ENCODE measurements at regions not wholly inside any gene's neighbourhood (a gene's known extent, or its start where the extent isn't known, plus 50 kb on each side); places are given as distances from the start of the nearest gene placed in this dataset.

GRCh38 chr4:14878681-14879080, 123.6 kb upstream of the CPEB2 start:
- no peaks in the 10 kb centered on the region for H3K27me3 Mint-ChIP-seq (ENCODE audit: insufficient read depth)
- H3K27ac Mint-ChIP-seq = no peak overlapping the region
- peaks cover 16% of the 10 kb centered on the region for H3K9me3 Mint-ChIP-seq
- peaks cover 29% of the 10 kb centered on the region for H3K4me1 Mint-ChIP-seq (ENCODE audit: low read depth)
- no peak for DNase-seq (ENCODE audit: low spot score)
- intact Hi-C loops (cut with micrococcal nuclease) = loop anchor here (5.0 kb wide), 1 partner anchor 124 kb away; the partner anchor contains the start of gene CPEB2
- no peak overlapping the region for H3K4me3 Mint-ChIP-seq
- H3K36me3 Mint-ChIP-seq (ENCODE audit: low read depth) = peaks cover 3% of the 10 kb centered on the region

- no peak for DNase-seq (ENCODE audit: low spot score)
- peaks cover 28% of the 10 kb centered on the region for H3K4me1 Mint-ChIP-seq (ENCODE audit: low read depth)
- intact Hi-C loops (cut with micrococcal nuclease) = loop anchor here (5.0 kb wide), 1 partner anchor 123 kb away; the partner anchor contains the start of gene CPEB2
- H3K4me3 Mint-ChIP-seq = no peak overlapping the region
- peaks cover 3% of the 10 kb centered on the region for H3K36me3 Mint-ChIP-seq (ENCODE audit: low read depth)
- peaks cover 3% of the 10 kb centered on the region for H3K27me3 Mint-ChIP-seq (ENCODE audit: insufficient read depth)
- peaks cover 16% of the 10 kb centered on the region for H3K9me3 Mint-ChIP-seq
- no peak overlapping the region for H3K27ac Mint-ChIP-seq
Observed at GRCh38 chr4:14879683-14880082, 122.6 kb upstream of the CPEB2 start.

GRCh38 chr4:14880805-14881204, 121.5 kb upstream of the CPEB2 start:
- Mint-ChIP-seq H3K27ac (no peak overlapping the region), H3K27me3 (ENCODE audit: insufficient read depth) (peaks cover 3% of the 10 kb centered on the region), H3K36me3 (ENCODE audit: low read depth) (peaks cover 2% of the 10 kb centered on the region), H3K4me3 (no peak overlapping the region), H3K4me1 (ENCODE audit: low read depth) (peaks cover 17% of the 10 kb centered on the region), H3K9me3 (peaks cover 12% of the 10 kb centered on the region)
- no peak for DNase-seq (ENCODE audit: low spot score)
- intact Hi-C loops (cut with micrococcal nuclease) = no loop called here

- Mint-ChIP-seq H3K36me3 (ENCODE audit: low read depth) (no peaks in the 10 kb centered on the region), H3K27me3 (ENCODE audit: insufficient read depth) (peaks cover 5% of the 10 kb centered on the region), H3K9me3 (no peaks in the 10 kb centered on the region), H3K27ac (no peak overlapping the region), H3K4me3 (no peak overlapping the region), H3K4me1 (ENCODE audit: low read depth) (no peaks in the 10 kb centered on the region)
- intact Hi-C loops (cut with micrococcal nuclease) = no loop called here
- no peak for DNase-seq (ENCODE audit: low spot score)
Observed at GRCh38 chr4:14883166-14883565, 119.1 kb upstream of the CPEB2 start.

GRCh38 chr4:14883661-14884060, 118.6 kb upstream of the CPEB2 start:
- intact Hi-C loops (cut with micrococcal nuclease) = no loop called here
- no peaks in the 10 kb centered on the region for H3K4me1 Mint-ChIP-seq (ENCODE audit: low read depth)

GRCh38 chr4:14887842-14888433, 114.3 kb upstream of the CPEB2 start:
- intact Hi-C loops (cut with micrococcal nuclease) = no loop called here

More at GRCh38 chr4:14883661-14884060, 118.6 kb upstream of the CPEB2 start:
- H3K9me3 Mint-ChIP-seq = no peaks in the 10 kb centered on the region
- no peaks in the 10 kb centered on the region for H3K36me3 Mint-ChIP-seq (ENCODE audit: low read depth)
- no peak overlapping the region for H3K4me3 Mint-ChIP-seq
- peaks cover 5% of the 10 kb centered on the region for H3K27me3 Mint-ChIP-seq (ENCODE audit: insufficient read depth)
- H3K27ac Mint-ChIP-seq = no peak overlapping the region
- DNase-seq (ENCODE audit: low spot score) = no peak

GRCh38 chr4:14888790-14889572, 113.3 kb upstream of the CPEB2 start:
- H3K27me3 Mint-ChIP-seq (ENCODE audit: insufficient read depth) = peaks cover 5% of the 10 kb centered on the region
- no peaks in the 10 kb centered on the region for H3K36me3 Mint-ChIP-seq (ENCODE audit: low read depth)
- H3K27ac Mint-ChIP-seq = no peak overlapping the region
- intact Hi-C loops (cut with micrococcal nuclease) = no loop called here
- no peaks in the 10 kb centered on the region for H3K4me1 Mint-ChIP-seq (ENCODE audit: low read depth)
- H3K9me3 Mint-ChIP-seq = no peaks in the 10 kb centered on the region
- H3K4me3 Mint-ChIP-seq = no peak overlapping the region
- no peak for DNase-seq (ENCODE audit: low spot score)

More at GRCh38 chr4:14887842-14888433, 114.3 kb upstream of the CPEB2 start:
- Mint-ChIP-seq H3K4me3 (no peak overlapping the region), H3K36me3 (ENCODE audit: low read depth) (no peaks in the 10 kb centered on the region), H3K27ac (no peak overlapping the region), H3K27me3 (ENCODE audit: insufficient read depth) (peaks cover 5% of the 10 kb centered on the region), H3K9me3 (no peaks in the 10 kb centered on the region), H3K4me1 (ENCODE audit: low read depth) (no peaks in the 10 kb centered on the region)
- no peak for DNase-seq (ENCODE audit: low spot score)

GRCh38 chr4:14892563-14892962, 109.7 kb upstream of the CPEB2 start:
- Mint-ChIP-seq H3K36me3 (ENCODE audit: low read depth) (no peaks in the 10 kb centered on the region), H3K27me3 (ENCODE audit: insufficient read depth) (no peaks in the 10 kb centered on the region), H3K4me3 (no peak overlapping the region), H3K4me1 (ENCODE audit: low read depth) (no peaks in the 10 kb centered on the region), H3K9me3 (peaks cover 8% of the 10 kb centered on the region), H3K27ac (no peak overlapping the region)
- DNase-seq (ENCODE audit: low spot score) = no peak
- intact Hi-C loops (cut with micrococcal nuclease) = no loop called here

GRCh38 chr4:14893713-14894112, 108.6 kb upstream of the CPEB2 start:
- H3K4me1 Mint-ChIP-seq (ENCODE audit: low read depth) = no peaks in the 10 kb centered on the region
- intact Hi-C loops (cut with micrococcal nuclease) = no loop called here
- H3K27ac Mint-ChIP-seq = no peak overlapping the region
- no peaks in the 10 kb centered on the region for H3K36me3 Mint-ChIP-seq (ENCODE audit: low read depth)
- no peak for DNase-seq (ENCODE audit: low spot score)
- H3K9me3 Mint-ChIP-seq = peaks cover 8% of the 10 kb centered on the region
- no peak overlapping the region for H3K4me3 Mint-ChIP-seq
- H3K27me3 Mint-ChIP-seq (ENCODE audit: insufficient read depth) = peaks cover 5% of the 10 kb centered on the region

- no peak overlapping the region for H3K4me3 Mint-ChIP-seq
- no peaks in the 10 kb centered on the region for H3K36me3 Mint-ChIP-seq (ENCODE audit: low read depth)
- peaks cover 8% of the 10 kb centered on the region for H3K9me3 Mint-ChIP-seq
- peaks cover 7% of the 10 kb centered on the region for H3K27me3 Mint-ChIP-seq (ENCODE audit: insufficient read depth)
- intact Hi-C loops (cut with micrococcal nuclease) = no loop called here
- H3K4me1 Mint-ChIP-seq (ENCODE audit: low read depth) = no peaks in the 10 kb centered on the region
- no peak for DNase-seq (ENCODE audit: low spot score)
- no peak overlapping the region for H3K27ac Mint-ChIP-seq
Observed at GRCh38 chr4:14894392-14895292, 107.6 kb upstream of the CPEB2 start.

- Mint-ChIP-seq H3K4me1 (ENCODE audit: low read depth) (no peaks in the 10 kb centered on the region), H3K36me3 (ENCODE audit: low read depth) (no peaks in the 10 kb centered on the region), H3K4me3 (no peak overlapping the region), H3K27me3 (ENCODE audit: insufficient read depth) (peaks cover 7% of the 10 kb centered on the region), H3K27ac (no peak overlapping the region), H3K9me3 (peaks cover 8% of the 10 kb centered on the region)
- no peak for DNase-seq (ENCODE audit: low spot score)
- intact Hi-C loops (cut with micrococcal nuclease) = no loop called here
Observed at GRCh38 chr4:14896656-14897175, 105.6 kb upstream of the CPEB2 start.

GRCh38 chr4:14897217-14897616, 105.1 kb upstream of the CPEB2 start:
- H3K9me3 Mint-ChIP-seq = peaks cover 8% of the 10 kb centered on the region
- H3K4me1 Mint-ChIP-seq (ENCODE audit: low read depth) = no peaks in the 10 kb centered on the region
- H3K27me3 Mint-ChIP-seq (ENCODE audit: insufficient read depth) = peaks cover 7% of the 10 kb centered on the region
- no peak overlapping the region for H3K27ac Mint-ChIP-seq
- intact Hi-C loops (cut with micrococcal nuclease) = no loop called here
- no peak overlapping the region for H3K4me3 Mint-ChIP-seq
- DNase-seq (ENCODE audit: low spot score) = no peak
- H3K36me3 Mint-ChIP-seq (ENCODE audit: low read depth) = no peaks in the 10 kb centered on the region

All from activated T-helper 1 cell treated with anti-CD3 and anti-CD28 coated beads, Interleukin-12 subunit alpha, Interleukin-12 subunit beta, Interleukin-2, Interleukin-4 antibody, amounts not matched to agents 30 ng/mL and 10 ng/mL and 1 ng/mL, durations not matched to agents 14 hours and 24 hours and 36 hours (primary cell).